ENCODE measurements at regions not wholly inside any gene's neighbourhood (a gene's known extent, or its start where the extent isn't known, plus 50 kb on each side); places are given as distances from the start of the nearest gene placed in this dataset.

DNA sequence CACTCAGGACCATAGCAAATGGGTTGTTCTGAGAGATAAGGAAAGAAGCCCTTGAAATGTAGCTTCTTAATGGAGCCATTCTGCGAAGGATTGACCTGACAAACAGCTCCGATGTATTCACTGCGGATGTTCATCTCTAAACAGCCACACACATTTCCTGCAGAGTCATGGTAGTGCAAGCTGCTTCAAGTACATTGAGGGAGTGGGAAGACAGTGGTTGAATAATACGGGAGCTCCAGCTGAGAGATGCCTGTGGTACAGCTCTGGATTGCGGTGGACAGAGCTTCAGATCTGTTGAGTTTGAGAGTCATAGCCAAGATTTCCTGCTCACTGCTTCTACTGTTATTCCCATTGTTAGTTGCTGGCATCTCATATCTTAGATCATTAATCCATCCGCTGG lies 86.6 kb downstream of the ZBTB18 start:
- no peak for TF ChIP-seq POLR2A (IDR thresholded peaks at IDR 0.05)
- TF ChIP-seq, protein P1, sequence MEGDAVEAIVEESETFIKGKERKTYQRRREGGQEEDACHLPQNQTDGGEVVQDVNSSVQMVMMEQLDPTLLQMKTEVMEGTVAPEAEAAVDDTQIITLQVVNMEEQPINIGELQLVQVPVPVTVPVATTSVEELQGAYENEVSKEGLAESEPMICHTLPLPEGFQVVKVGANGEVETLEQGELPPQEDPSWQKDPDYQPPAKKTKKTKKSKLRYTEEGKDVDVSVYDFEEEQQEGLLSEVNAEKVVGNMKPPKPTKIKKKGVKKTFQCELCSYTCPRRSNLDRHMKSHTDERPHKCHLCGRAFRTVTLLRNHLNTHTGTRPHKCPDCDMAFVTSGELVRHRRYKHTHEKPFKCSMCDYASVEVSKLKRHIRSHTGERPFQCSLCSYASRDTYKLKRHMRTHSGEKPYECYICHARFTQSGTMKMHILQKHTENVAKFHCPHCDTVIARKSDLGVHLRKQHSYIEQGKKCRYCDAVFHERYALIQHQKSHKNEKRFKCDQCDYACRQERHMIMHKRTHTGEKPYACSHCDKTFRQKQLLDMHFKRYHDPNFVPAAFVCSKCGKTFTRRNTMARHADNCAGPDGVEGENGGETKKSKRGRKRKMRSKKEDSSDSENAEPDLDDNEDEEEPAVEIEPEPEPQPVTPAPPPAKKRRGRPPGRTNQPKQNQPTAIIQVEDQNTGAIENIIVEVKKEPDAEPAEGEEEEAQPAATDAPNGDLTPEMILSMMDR (IDR thresholded peaks at IDR 0.05) = no peak
